ENCODE measurements at regions not wholly inside any gene's neighbourhood (a gene's known extent, or its start where the extent isn't known, plus 50 kb on each side); places are given as distances from the start of the nearest gene placed in this dataset.

GRCh38 chr13:109436055-109436622, 350.2 kb downstream of the IRS2 start:
- TF ChIP-seq CTCF (IDR thresholded peaks at IDR 0.05): no peak
- TF ChIP-seq POLR2A (IDR thresholded peaks at IDR 0.05): no peak
- no peak for TF ChIP-seq EP300 (IDR thresholded peaks at IDR 0.05)
